ENCODE measurements at regions not wholly inside any gene's neighbourhood (a gene's known extent, or its start where the extent isn't known, plus 50 kb on each side); places are given as distances from the start of the nearest gene placed in this dataset.

GRCh38 chr22:44609400-44609988, 92.5 kb upstream of the PRR5 start:
- Histone ChIP-seq H2BK15ac (ENCODE audit: low read depth, low read length) (no peak overlapping the region), H3K36me3 (ENCODE audit: control insufficient read depth, insufficient read depth, low read length) (no peaks in the 10 kb centered on the region), H3K56ac (ENCODE audit: extremely low read depth, insufficient read depth, low read length) (no peak overlapping the region), H3K4me1 (ENCODE audit: control insufficient read depth, insufficient read depth, low read length) (no peaks in the 10 kb centered on the region), H4K5ac (ENCODE audit: low read depth, low read length) (no peak overlapping the region), H2AFZ (replicated peaks; ENCODE audit: low read length, poor library complexity) (no peak overlapping the region), H2AK5ac (ENCODE audit: low read depth, low read length) (no peak overlapping the region), H3K4me2 (ENCODE audit: low read depth, low read length) (no peak overlapping the region), H2BK5ac (ENCODE audit: low read depth, low read length, poor library complexity, severe bottlenecking) (no peak overlapping the region), H3K27ac (ENCODE audit: insufficient read depth, low read length) (no peak overlapping the region), H2AK9ac (replicated peaks; ENCODE audit: low read depth, low read length, poor library complexity) (peak overlapping the region; percentile 55), H3K79me1 (ENCODE audit: low read depth in 1 of 2, low read length in 2 of 2) (no peaks in the 10 kb centered on the region), H3K9me3 (ENCODE audit: control insufficient read depth, insufficient read depth, low read length) (peaks cover 25% of the 10 kb centered on the region), H3K23ac (ENCODE audit: low read depth, low read length) (no peak overlapping the region), H3K4me3 (ENCODE audit: insufficient read depth, low read depth, low read length) (no peak overlapping the region), H3K18ac (ENCODE audit: low read depth, low read length) (no peak overlapping the region), H4K8ac (ENCODE audit: low read depth in 2 of 2, low read length in 2 of 2) (no peak overlapping the region), H4K20me1 (ENCODE audit: insufficient read depth, low read length) (no peaks in the 10 kb centered on the region), H3K9ac (ENCODE audit: low read depth, low read length) (no peak overlapping the region), H2BK20ac (ENCODE audit: low read depth, low read length) (no peak overlapping the region), H3K14ac (replicated peaks; ENCODE audit: low read depth, low read length) (no peak overlapping the region), H4K91ac (ENCODE audit: insufficient read depth, low read depth, low read length) (no peak overlapping the region), H3K9me1 (ENCODE audit: insufficient read depth, low read length) (peaks cover 4% of the 10 kb centered on the region), H2BK120ac (ENCODE audit: low read depth, low read length) (no peak overlapping the region), H3K27me3 (ENCODE audit: control insufficient read depth, insufficient read depth, low read length) (peaks cover 19% of the 10 kb centered on the region), H3K4ac (ENCODE audit: low read depth, low read length) (no peak overlapping the region)
- intact Hi-C loops (cut with micrococcal nuclease) (no loop called here), in situ Hi-C loops (cut with MboI; ENCODE audit: low sequenced_read_pairs) (no loop called here), dilution Hi-C loops (cut with HindIII; ENCODE audit: low sequenced_read_pairs, unreplicated experiment) (no loop called here)
- DNase-seq (no peak), ATAC-seq (ENCODE audit: low read depth) (no peak)
- TF ChIP-seq MXI1 (IDR thresholded peaks at IDR 0.05; ENCODE audit: borderline replicate concordance, low read depth, low read length) (no peak), CTCF (conservative IDR thresholded peaks at IDR 0.05; ENCODE audit: low read depth, low read length) (no peak)
- WGBS, 2 experiments (ENCODE audit: extremely low coverage in 2 of 2, insufficient read length in 1 of 2): 53% methylated on average over 6 of the region's 12 CpGs; no CpG with 5 or more reads in 1 of the 2 experiments
- BruUV-seq (replicated peaks): no TSS peak
- ChIA-PET CTCF (no interaction called here), POLR2A (ENCODE audit: unreplicated experiment) (no interaction called here)
